ENCODE measurements at regions not wholly inside any gene's neighbourhood (a gene's known extent, or its start where the extent isn't known, plus 50 kb on each side); places are given as distances from the start of the nearest gene placed in this dataset.
"Not testable (repeated sequence)": the region's sequence is repeated elsewhere in the genome, so short reads cannot be mapped to it uniquely, and the experiment has no call there.

- DNase-seq; CTCF ChIA-PET; intact Hi-C loops (cut with DNase I, micrococcal nuclease); ATAC-seq; H3K27ac Mint-ChIP-seq; H3K4me1 Mint-ChIP-seq; H3K36me3 Mint-ChIP-seq (ENCODE audit: low read depth); H3K27me3 Mint-ChIP-seq; H3K4me3 Mint-ChIP-seq; H3K9me3 Mint-ChIP-seq (ENCODE audit: low read depth); POLR2A ChIA-PET: not testable (repeated sequence)
These were observed 141.5 kb downstream of the SEPTIN14 start for GRCh38 chr7:55721004-55721403.

GRCh38 chr7:55715247-55715867 lies 143.1 kb upstream of the VOPP1 start:
- H3K36me3 Mint-ChIP-seq (ENCODE audit: low read depth); H3K4me1 Mint-ChIP-seq; POLR2A ChIA-PET; ATAC-seq; DNase-seq; H3K9me3 Mint-ChIP-seq (ENCODE audit: low read depth); H3K4me3 Mint-ChIP-seq; intact Hi-C loops (cut with DNase I, micrococcal nuclease); H3K27ac Mint-ChIP-seq; H3K27me3 Mint-ChIP-seq; CTCF ChIA-PET: not testable (repeated sequence)

GRCh38 chr7:55714370-55714769 lies 142.1 kb upstream of the VOPP1 start:
- CTCF ChIA-PET; H3K9me3 Mint-ChIP-seq (ENCODE audit: low read depth); H3K36me3 Mint-ChIP-seq (ENCODE audit: low read depth); H3K4me1 Mint-ChIP-seq; H3K27me3 Mint-ChIP-seq; H3K4me3 Mint-ChIP-seq; ATAC-seq; H3K27ac Mint-ChIP-seq; DNase-seq; intact Hi-C loops (cut with DNase I, micrococcal nuclease); POLR2A ChIA-PET: not testable (repeated sequence)

- POLR2A ChIA-PET; H3K27ac Mint-ChIP-seq; H3K36me3 Mint-ChIP-seq (ENCODE audit: low read depth); CTCF ChIA-PET; H3K27me3 Mint-ChIP-seq; H3K9me3 Mint-ChIP-seq (ENCODE audit: low read depth); H3K4me3 Mint-ChIP-seq; H3K4me1 Mint-ChIP-seq; DNase-seq; intact Hi-C loops (cut with DNase I, micrococcal nuclease); ATAC-seq: not testable (repeated sequence)
These were observed 138.0 kb upstream of the VOPP1 start for GRCh38 chr7:55710312-55710711.

- POLR2A ChIA-PET; CTCF ChIA-PET; ATAC-seq; DNase-seq; H3K9me3 Mint-ChIP-seq (ENCODE audit: low read depth); H3K36me3 Mint-ChIP-seq (ENCODE audit: low read depth); H3K27ac Mint-ChIP-seq; H3K4me1 Mint-ChIP-seq; H3K4me3 Mint-ChIP-seq; intact Hi-C loops (cut with DNase I, micrococcal nuclease); H3K27me3 Mint-ChIP-seq: not testable (repeated sequence)
These were observed 135.7 kb upstream of the VOPP1 start for GRCh38 chr7:55708028-55708427.

GRCh38 chr7:55707410-55707809 lies 135.1 kb upstream of the VOPP1 start:
- H3K4me1 Mint-ChIP-seq; ATAC-seq; H3K9me3 Mint-ChIP-seq (ENCODE audit: low read depth); H3K27me3 Mint-ChIP-seq; intact Hi-C loops (cut with DNase I, micrococcal nuclease); DNase-seq; H3K27ac Mint-ChIP-seq; H3K4me3 Mint-ChIP-seq; CTCF ChIA-PET; POLR2A ChIA-PET; H3K36me3 Mint-ChIP-seq (ENCODE audit: low read depth): not testable (repeated sequence)

- not testable (repeated sequence) for H3K27me3 Mint-ChIP-seq; H3K27ac Mint-ChIP-seq; H3K9me3 Mint-ChIP-seq (ENCODE audit: low read depth)
These were observed 134.3 kb upstream of the VOPP1 start for GRCh38 chr7:55706451-55707195.

GRCh38 chr7:55705728-55706450 lies 133.6 kb upstream of the VOPP1 start:
- POLR2A ChIA-PET, CTCF ChIA-PET: not testable (repeated sequence)

More at GRCh38 chr7:55706451-55707195, 134.3 kb upstream of the VOPP1 start:
- H3K4me1 Mint-ChIP-seq; intact Hi-C loops (cut with DNase I, micrococcal nuclease); POLR2A ChIA-PET; H3K4me3 Mint-ChIP-seq; ATAC-seq; DNase-seq; CTCF ChIA-PET; H3K36me3 Mint-ChIP-seq (ENCODE audit: low read depth): not testable (repeated sequence)

GRCh38 chr7:55702831-55703230 lies 130.5 kb upstream of the VOPP1 start:
- H3K4me1 Mint-ChIP-seq; H3K27me3 Mint-ChIP-seq; H3K9me3 Mint-ChIP-seq (ENCODE audit: low read depth); POLR2A ChIA-PET; CTCF ChIA-PET; ATAC-seq; H3K4me3 Mint-ChIP-seq; H3K27ac Mint-ChIP-seq; DNase-seq; intact Hi-C loops (cut with DNase I, micrococcal nuclease); H3K36me3 Mint-ChIP-seq (ENCODE audit: low read depth): not testable (repeated sequence)

More at GRCh38 chr7:55705728-55706450, 133.6 kb upstream of the VOPP1 start:
- H3K36me3 Mint-ChIP-seq (ENCODE audit: low read depth); H3K9me3 Mint-ChIP-seq (ENCODE audit: low read depth); DNase-seq; intact Hi-C loops (cut with DNase I, micrococcal nuclease); H3K4me1 Mint-ChIP-seq; H3K27me3 Mint-ChIP-seq; H3K27ac Mint-ChIP-seq; ATAC-seq; H3K4me3 Mint-ChIP-seq: not testable (repeated sequence)

GRCh38 chr7:55699450-55699842 lies 127.1 kb upstream of the VOPP1 start:
- ATAC-seq; H3K4me3 Mint-ChIP-seq; POLR2A ChIA-PET; H3K36me3 Mint-ChIP-seq (ENCODE audit: low read depth); intact Hi-C loops (cut with DNase I, micrococcal nuclease); CTCF ChIA-PET; H3K9me3 Mint-ChIP-seq (ENCODE audit: low read depth); H3K27me3 Mint-ChIP-seq; H3K4me1 Mint-ChIP-seq; DNase-seq: not testable (repeated sequence)
- peak overlapping the region; percentile 78 for H3K27ac Mint-ChIP-seq

GRCh38 chr7:55698607-55699449 lies 126.5 kb upstream of the VOPP1 start:
- H3K4me3 Mint-ChIP-seq; H3K27me3 Mint-ChIP-seq; intact Hi-C loops (cut with DNase I, micrococcal nuclease); H3K4me1 Mint-ChIP-seq; H3K36me3 Mint-ChIP-seq (ENCODE audit: low read depth); CTCF ChIA-PET; H3K9me3 Mint-ChIP-seq (ENCODE audit: low read depth): not testable (repeated sequence)
- DNase-seq, result peak; percentile 57
- POLR2A ChIA-PET, result interaction anchor here (0.6 kb wide), 1 partner anchor 265 kb away, joined by 6 read pairs; no protein-coding TSS in a partner anchor
- peak; percentile 92 for ATAC-seq
- H3K27ac Mint-ChIP-seq, result peak overlapping the region; percentile 78
